HG03571 (cell line): ENCODE measurements at regions not wholly inside any gene's neighbourhood (a gene's known extent, or its start where the extent isn't known, plus 50 kb on each side); places are given as distances from the start of the nearest gene placed in this dataset.
"Not testable (repeated sequence)": the region's sequence is repeated elsewhere in the genome, so short reads cannot be mapped to it uniquely, and the experiment has no call there.

Source experiments
- ATAC-seq: cut with Tn5 transposase; IDR thresholded peaks from one replicate; pipeline ENCODE4 v1.9.1; 2021; ENCODE audit not compliant: unreplicated experiment

DNA sequence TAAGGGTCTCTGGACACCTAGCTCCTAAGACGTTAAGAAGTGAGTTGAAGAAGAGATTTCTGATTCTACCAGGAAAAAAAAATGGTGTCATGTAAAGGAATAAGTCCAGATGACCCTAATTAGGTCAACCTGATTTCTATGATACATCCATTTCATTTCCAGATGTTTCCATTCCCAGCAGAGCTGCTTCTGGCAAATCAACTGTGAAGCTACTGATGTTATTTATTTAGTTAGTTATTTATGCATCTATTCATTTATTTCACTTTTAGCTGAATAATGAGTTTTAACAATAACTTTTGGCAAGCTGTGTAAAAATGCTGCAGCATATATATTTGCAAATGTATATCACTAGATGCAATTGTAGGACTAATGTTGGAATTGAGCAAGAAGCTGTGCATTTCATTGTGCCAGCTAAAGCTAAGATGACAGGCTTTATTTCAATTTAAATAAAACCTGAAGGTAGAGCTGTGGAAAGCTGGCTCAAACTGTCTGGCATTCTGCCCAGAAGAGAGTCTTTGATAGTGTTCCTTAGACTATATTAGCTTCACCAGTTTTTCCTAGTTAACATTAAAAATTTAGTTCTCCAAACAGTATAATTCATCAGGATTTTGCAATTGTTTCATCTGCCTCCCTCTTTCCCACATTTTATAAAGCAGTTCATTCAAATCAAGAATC, 1164.4 kb upstream of the ADGRL4 start:
- ATAC-seq, result no peak

DNA sequence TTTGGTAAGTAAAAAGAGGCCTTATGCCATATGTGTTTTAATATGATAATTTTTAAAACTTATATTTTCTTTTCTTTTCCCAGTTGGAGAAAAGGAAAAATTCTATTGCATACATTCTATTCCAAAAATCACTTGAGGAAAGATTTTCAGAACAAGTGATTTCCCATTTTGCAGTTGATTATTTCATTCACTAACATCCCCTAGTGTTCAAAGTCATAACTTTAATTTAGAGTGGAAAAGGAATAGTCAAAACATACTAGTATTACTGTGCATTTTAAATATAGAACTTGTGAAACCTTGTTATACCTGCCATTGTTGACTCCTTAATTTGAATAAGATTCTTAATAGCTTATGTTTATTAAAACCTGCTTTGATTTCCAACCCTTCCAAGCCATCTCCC, 1157.6 kb upstream of the ADGRL4 start:
- ATAC-seq, result no peak

DNA sequence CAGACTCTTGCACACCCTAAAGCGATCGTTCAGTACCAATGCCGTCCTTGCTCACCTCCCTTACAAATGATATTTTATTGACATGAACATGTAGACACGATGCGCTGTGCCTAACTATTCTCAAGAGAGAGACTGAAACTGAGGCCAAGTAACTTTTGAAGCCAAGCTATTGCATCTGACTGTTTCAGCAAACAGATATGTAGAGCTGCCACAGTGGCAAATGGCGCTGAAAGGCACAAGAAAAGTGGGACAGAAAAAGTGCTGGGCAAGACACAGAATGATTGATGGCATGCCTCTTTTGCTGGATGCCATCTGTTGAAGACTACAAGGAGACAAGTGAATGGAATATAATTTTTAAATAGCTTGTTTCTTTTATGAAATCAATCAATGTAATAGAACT, 1157.2 kb upstream of the ADGRL4 start:
- no peak for ATAC-seq

GRCh38 chr1:80158771-80159170, 1152.2 kb upstream of the ADGRL4 start:
- ATAC-seq, result no peak

- ATAC-seq, result no peak
Measured at GRCh38 chr1:80158266-80158665, 1151.7 kb upstream of the ADGRL4 start.

- no peak for ATAC-seq
Measured at GRCh38 chr1:80155371-80155770, 1148.8 kb upstream of the ADGRL4 start.

DNA sequence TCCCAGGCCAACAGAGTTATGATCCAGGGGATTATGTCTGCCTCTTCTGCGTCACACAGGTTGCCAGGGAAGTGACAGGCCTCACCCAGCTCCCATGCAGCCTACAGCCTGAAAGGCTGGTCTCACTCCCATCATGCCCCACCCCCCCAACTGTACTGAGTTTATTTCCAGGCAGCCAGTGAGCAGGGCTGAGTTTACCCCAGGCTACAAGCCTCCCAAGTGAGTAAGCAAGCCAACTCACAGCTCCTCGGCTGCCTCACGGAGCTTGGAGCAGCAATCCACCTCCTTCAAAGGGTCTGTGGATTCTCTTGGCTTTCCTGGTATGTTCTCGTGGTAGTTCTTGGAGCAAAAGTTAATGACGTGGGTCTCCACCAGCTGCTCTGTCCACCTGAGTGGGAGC, 1147.6 kb upstream of the ADGRL4 start:
- no peak for ATAC-seq

- ATAC-seq, result no peak
Measured at GRCh38 chr1:80153762-80154161, 1147.2 kb upstream of the ADGRL4 start.

GRCh38 chr1:80143361-80143760, 1136.8 kb upstream of the ADGRL4 start:
- ATAC-seq, result no peak

GRCh38 chr1:80137946-80138602, 1131.5 kb upstream of the ADGRL4 start:
- ATAC-seq, result not testable (repeated sequence)

- no peak for ATAC-seq
Measured at GRCh38 chr1:80113168-80114038, 1106.9 kb upstream of the ADGRL4 start.

GRCh38 chr1:80101159-80101558, 1094.6 kb upstream of the ADGRL4 start:
- ATAC-seq, result no peak

- no peak for ATAC-seq
Measured at GRCh38 chr1:80099713-80100112, 1093.2 kb upstream of the ADGRL4 start.

GRCh38 chr1:80085067-80085466, 1078.5 kb upstream of the ADGRL4 start:
- ATAC-seq, result no peak

DNA sequence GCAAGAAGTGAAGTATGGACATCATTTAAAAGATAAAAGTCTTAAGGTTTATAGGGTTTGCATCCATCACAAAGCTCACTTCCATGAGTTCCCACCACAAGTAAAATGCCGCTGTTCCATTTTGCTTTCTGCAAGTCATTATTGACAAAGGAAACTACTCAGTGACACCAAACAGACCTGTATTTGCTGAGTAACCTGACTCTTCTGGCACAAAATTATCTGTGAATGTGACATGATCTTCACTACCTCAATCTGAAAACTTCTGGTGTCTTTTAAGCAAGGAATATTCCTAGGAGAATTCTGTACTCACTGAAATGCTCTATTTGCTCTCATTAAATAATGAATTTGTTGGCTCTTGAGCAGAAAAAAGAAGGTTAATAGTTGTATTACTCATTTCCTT, 1077.4 kb upstream of the ADGRL4 start:
- no peak for ATAC-seq

DNA sequence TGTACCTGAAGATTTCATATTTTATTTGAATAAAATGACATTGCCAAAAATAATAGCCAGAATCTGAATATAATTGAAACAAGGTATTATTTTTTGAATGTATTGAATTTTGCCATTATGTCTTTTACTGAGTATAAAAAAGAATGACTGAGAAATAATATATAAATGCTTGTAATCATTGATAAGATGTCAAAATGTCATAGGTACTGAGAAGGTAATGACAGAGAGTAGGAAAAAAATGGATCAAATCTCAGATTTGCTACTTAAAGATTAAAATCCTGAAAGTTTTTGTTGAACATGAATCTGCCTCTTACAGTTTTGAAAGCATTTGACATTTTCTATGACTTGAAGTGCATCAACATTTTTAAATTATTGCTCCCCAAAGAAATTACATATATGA, 1069.9 kb upstream of the ADGRL4 start:
- ATAC-seq, result no peak

DNA sequence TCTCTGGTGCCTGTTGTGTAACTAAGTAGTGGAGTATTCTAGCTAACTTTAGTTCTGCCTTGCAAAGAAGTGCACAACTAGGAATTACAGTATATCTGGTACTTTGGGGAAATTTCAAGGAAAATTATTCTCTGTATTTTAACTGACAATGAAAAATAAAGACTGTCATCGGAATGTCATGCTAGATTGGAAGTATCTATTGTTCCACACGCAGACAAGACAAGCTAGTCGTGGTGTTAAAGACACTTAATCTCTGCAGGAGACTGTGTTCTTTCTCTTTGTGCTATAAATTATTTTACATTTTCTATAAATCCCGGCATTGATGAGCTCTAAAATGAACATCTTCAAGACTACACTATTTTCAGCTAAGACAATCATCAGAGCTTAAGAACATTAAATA, 1068.8 kb upstream of the ADGRL4 start:
- no peak for ATAC-seq

DNA sequence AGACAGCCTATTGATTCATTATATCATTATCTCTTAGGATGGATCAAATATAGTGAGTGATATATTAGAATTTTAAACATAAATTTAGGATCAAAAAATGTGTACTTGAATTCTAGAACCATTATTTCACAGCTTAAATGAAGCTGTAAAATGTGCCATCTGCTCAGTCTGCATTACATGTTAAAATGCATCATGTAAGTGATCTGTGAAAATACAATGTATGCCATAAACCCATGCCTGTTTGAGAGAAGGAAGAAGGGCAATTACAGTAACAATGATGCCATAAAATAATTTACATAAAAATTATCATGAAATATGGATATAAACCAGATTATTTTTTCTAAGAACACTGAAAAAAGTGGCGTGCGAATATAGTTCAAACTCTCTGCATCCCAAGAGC, 1066.0 kb upstream of the ADGRL4 start:
- ATAC-seq, result no peak

GRCh38 chr1:80066060-80066459, 1059.5 kb upstream of the ADGRL4 start:
- no peak for ATAC-seq

GRCh38 chr1:80064524-80064923, 1058.0 kb upstream of the ADGRL4 start:
- no peak for ATAC-seq

- no peak for ATAC-seq
Measured at GRCh38 chr1:80059940-80060339, 1053.4 kb upstream of the ADGRL4 start.

DNA sequence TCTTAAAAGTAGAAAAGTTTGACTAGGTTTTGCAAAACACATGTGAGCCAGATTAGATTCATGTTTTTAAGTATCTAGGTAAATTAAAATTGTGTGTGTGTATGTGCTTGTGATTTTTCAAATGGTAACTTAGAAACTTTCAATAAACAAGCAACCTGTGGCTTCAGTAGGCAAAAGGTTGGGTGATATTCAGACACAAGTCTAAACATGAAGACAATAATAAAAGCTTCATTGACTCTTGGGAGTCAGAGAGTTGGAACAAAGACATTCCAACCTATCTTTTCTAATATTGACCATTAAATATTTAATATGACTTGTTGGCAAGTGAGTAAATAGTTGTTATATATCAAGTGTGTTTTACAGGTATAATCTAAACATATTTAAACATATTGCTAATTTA, 1049.6 kb upstream of the ADGRL4 start:
- ATAC-seq, result no peak
